HT1080 (cell line): ENCODE measurements at regions not wholly inside any gene's neighbourhood (a gene's known extent, or its start where the extent isn't known, plus 50 kb on each side); places are given as distances from the start of the nearest gene placed in this dataset.
"Not testable (repeated sequence)": the region's sequence is repeated elsewhere in the genome, so short reads cannot be mapped to it uniquely, and the experiment has no call there.

Experiments
- DNase-seq: peaks from one replicate; pipeline ENCODE4 v3.0.0-alpha.2; 2015; ENCODE audit warnings: low read depth

DNA sequence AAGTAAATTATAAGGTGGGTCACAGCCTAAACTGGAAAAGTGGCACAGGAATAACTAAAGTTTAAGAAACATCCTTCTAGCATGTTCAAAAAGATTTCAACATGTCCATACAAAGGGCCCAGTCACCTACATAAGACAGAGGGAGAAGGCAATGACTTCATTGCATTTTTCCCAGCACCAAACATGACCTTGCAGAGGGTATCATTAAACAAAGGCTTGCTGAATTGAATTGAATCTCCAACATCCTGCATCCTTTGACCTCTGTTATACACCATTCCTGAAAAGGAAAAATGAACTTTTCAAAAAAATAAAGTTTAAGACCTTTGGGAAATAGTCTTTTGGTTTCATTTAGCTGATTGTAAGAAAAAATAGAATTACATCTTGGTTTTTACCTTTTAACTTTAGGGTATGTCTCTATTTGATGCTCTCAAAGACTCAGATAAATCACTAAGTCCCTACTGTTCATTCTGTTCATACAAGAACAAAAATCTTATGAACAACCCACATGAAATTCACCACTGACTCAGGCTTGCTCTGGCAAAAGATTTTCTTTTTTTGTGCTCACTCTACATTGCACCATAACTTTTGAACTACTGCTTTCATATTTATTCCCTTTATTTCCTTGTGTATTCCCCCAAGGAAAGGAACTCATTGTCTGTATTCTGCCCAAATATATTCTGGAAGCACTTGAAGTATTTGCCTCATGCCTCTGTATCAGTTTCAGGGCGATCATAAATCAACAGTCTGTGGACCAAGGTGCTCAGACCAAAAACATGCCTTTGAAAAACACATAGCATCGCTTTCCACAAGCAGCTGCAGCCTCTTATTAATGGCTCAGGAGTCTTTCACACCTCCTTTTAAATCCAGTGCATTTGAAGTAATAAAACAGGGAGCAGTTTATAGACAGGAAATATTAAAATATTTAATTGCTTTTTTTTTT lies 121.7 kb downstream of the DUSP6 start:
- no peak for DNase-seq

DNA sequence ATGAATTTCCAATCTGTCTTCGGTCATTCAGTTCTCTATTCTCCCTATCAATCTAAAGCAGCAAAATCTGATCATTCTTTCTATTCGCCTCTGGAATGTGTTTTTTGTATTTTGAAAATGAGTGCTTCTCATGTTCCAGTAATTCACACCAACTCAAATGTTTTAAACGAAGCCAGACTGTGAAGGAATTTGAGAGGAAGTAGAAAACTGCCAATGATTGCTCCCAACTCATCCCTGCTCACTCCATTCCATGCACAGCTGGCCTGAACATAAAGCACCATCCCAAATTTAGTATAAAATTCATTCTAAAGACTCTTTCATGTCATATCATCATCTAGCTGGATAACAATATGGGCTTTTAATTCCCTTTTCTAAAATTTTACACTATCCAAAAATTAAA lies 123.8 kb downstream of the DUSP6 start:
- no peak for DNase-seq

DNA sequence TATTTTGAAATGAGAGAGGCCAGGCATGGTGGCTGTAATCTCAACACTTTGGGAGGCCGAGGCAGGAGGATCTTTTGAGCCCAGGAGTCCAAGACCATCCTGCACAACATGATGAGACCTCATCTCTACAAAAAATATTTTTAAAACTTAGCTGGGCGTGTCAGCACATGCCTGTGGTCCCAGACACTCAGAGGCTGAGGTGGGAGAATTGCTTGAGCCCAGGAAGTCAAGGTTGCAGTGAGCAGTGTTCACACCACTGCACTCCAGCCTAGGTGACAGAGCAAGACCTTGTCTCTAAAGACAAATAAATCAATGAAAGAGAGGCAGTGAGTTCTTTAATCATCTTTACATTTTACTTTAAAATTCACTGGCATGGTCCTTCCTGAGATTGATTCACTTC lies 124.5 kb downstream of the DUSP6 start:
- no peak for DNase-seq

DNA sequence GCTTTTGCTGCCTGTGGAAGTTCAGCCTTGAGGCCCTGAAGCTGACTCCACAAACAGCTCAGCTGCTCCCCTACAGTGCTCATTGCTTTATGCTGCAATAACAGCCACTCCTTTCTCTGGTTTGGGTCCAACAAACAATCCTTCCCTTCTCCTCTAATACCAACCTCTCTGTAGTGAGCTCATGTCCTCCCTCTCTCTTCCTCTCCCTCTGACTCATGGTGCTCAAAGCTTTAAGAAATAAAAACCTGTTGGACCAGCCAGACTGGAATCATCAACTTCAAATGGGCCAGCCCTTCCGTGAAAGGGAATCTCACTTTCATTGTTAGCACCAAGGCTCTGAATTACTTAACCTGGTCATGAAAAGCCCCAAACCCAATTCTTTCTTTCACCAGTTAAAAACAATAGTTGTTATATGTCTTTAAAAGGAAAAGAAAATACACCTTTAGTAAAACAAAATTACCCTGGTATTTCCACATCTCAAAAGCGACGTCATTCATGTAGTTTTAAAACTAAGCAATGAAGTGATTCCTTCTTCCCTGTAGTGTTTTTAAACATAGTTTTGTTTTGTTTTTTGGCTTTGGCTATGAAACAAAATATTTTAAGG lies 126.4 kb downstream of the DUSP6 start:
- DNase-seq, result peak; percentile 97

DNA sequence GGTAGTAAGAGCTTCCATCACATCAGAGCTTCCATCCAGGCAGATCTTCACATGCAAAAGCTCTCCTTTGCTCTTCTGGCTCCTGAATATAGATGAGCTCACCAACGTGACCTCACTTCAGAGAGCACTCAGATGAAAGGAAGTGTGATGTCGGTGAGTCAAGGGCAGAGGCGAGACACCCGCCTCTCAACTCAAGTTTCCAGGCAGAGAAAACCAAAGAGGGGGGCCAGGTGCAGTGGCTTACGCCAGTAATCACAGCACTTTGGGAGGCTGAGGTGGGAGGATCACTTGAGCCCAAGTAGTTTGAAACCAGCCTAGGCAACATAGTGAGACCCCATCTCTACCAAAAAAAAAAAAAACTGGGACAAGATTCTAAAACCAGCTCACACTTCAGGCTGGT lies 126.9 kb downstream of the DUSP6 start:
- peak; percentile 96 for DNase-seq

DNA sequence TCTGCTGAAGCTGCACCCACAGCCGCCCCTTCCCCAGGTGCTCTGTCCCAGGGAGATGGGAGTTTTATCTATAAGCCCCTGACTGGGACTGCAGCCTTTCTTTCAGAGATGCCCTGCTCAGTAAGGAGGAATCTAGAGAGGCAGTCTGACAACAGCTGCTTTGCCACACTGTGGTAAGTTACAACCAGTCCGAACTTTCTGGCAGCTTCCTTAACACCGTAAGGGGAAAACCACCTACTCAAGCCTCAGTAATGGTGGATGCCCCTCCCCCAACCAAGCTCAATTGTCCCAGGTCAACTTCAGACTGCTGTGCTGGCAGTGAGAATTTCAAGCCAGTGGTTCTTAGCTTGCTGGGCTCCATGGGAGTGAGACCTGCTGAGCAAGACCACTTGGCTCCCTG lies 129.7 kb downstream of the DUSP6 start:
- not testable (repeated sequence) for DNase-seq

DNA sequence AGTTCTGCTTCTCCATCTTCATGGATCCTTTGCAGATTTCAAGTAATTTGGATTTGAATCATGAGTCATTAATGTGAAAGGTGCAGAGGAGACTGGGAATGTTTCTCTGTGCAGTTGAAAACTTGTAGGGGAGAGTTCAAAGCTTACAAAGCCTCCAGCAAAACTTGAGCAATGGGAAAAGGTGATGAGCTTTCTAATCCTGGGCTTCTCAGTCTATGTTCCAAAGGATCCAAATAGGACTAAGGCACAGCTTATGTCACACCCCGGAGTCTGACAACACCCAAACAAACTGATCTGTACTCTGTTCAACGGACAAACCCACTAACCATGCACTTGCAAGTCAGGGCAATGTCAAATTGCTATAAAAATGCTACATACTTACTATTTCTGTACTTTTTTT lies 134.8 kb downstream of the DUSP6 start:
- DNase-seq, result no peak

DNA sequence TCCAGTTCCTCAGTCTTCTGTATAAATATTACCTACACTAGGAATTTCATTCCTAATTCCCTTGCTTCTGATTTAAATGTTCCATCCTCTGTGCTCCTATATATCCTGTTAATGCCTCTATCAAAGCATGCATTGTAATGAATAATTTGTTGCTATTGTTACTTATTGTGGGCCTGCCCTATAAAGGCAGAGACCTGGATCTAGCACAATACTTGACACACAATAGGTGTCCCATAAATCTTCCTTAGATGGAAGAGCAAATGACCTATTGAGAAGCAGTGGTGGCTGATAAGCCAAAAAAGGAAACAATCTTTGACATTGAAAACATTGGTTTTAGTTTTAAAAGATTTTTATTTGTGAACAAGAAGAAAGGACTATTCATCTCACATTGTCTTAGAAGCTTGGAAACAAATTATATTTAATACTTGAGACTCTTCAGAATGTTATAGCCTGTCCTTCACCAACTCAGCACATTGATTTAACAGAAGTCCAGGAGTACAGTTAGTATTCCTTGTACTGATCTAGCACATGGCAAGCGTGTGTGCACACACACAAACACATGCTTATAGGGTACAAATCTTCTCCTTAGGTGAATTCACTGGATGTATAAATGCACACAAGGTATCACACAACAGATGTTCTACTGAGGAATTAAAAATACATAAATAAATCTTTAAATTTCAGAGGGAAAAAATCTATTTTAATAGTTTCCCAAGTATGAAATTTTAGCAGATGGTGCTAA lies 135.9 kb downstream of the DUSP6 start:
- DNase-seq, result no peak

DNA sequence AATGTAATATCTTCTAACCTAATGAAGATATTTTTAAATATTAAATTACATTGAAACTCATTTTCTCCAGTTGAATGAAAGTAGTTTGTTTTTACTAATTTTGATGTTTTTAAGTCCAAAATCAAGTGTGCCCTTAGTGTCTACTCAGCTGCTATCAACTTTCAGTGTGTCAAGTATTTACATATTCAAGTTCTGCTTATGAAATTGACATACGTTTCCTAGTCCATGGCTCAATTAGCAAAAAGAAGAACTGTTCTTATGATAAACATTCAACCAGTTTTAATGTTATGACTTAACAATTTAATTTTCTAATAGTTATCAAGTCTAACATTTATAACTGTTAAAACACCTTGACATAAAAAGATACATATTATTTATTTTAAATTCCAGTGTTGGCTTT lies 137.1 kb downstream of the DUSP6 start:
- DNase-seq, result no peak

DNA sequence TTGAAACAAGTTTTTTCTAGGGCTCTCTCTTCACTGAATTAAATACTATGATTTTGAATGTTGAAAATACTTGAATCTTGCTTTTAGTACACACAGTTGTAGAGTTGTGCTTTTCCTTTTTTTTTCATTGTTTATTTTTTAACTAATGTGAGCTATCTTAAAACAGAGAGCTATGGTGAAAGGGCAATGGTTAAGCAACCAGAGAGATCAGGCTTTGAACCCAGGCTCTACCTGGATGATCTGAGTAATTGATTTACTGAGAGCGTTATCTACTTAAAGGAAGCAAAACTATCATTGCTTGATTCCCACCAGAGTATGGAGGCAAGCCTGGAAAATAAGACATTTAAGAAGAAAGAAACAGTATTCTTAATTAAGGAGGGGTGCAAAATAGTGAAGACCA lies 138.6 kb downstream of the DUSP6 start:
- no peak for DNase-seq

DNA sequence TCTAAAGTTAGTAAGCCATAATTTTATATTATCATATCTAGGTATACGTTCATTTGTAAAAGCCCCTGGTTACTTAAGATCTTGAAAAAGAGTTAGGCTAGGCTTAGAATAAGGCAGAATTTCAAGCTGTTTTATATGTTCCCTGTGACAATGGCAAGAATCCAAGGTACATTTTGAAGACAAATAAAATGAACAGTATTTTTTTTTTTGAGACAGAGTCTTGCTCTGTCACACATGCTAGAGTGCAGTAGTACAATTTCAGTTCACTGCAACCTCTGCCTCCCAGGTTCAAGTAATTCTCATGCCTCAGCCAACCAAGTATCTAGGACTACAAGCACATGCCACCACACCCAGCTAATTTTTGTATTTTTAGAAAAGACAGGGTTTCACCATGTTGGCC lies 139.2 kb downstream of the DUSP6 start:
- no peak for DNase-seq

DNA sequence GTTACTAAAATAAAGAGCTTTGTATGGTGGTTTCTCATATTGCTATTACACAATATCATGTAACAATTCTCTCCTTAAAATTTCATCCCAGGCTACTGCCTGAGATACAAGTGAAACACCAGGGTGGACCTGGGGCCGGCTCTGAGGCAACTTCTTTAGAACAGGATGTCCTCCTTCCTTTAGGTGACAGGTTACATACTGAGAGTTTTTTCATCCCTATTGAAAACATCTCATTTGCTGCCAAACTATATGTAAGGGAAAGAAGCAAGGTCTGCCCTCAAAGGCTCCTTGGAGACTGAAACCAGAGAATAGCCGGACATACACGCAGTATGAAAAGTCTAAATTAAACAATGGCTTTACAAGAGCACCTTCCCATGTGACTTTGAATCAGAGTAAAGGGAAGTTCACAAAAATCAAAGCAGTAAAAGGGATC lies 139.9 kb downstream of the DUSP6 start:
- DNase-seq, result no peak

DNA sequence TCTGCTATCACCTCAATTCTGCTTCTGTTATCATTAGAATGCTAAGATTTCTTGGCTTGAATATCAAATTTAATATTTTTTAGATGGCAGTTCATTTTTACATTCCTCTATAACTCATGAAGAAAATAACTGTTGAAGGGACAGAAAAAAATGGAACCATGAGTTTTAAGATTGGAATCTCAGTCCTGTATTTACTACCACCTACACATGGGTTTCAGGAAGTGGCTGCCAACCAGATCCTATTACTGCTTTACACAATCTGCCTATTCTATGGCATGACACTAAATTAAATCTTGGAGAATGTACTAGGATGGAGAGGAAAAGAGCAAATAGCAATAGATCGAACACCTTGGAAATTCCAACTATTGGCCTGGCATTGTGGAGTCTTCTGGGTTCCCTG lies 140.8 kb downstream of the DUSP6 start:
- peak; percentile 36 for DNase-seq

DNA sequence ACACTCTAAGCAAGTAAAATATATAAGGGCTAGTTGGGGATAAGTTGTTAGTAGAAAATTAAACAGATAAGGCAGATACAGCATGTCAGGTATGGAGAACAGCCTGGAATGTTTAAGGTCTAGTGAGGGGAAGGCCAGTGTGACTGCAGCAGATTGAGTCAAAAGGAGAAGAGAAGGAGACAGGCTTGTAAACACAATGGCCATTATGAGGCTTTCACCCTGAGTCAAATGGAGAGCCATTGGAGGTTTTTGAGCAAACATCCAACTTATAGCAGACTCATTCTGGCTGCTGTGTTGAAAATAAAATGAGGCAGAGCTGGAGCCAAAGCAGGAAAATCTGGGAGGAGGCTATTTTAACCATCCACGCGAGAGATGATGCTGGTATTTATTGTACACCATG lies 142.0 kb downstream of the DUSP6 start:
- no peak for DNase-seq

DNA sequence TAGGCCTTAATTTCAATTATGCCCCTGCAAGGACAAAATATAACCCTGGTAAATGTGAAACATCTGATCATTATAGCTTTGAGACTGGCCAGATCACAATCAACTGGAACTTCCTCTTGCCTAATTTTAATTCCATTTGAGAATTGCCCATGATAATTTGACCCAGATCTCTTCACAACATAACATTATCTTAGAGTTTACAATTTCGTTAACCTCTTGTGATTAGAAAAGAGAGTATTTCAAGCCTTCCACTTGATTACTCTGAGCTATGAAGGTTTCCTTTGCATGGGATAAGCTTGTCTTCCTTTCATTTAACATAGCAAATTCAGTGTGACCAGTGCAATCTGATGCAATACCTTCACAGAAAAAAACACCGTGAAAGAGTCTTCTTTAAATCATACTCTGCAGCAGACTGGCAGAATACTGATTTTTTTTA lies 143.6 kb downstream of the DUSP6 start:
- DNase-seq, result no peak

DNA sequence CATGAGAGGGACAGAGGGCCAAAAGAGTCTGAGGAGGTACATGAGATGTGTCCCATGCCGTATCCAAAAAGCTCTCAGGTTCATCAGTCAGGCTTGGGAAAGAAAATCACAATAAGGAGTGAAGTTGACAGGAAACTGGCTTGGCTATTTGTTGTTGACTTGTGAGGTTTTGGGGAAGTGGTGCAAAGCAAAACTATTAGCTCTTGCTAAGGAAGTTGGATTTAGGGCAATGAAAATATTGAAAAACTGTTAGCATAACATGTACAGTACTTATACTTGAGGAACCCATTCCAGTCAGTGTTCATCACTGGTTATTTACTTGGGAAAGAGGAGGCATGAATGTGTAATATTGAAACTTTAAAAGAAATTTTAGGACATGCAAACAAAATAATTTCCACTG lies 145.9 kb downstream of the DUSP6 start:
- no peak for DNase-seq

DNA sequence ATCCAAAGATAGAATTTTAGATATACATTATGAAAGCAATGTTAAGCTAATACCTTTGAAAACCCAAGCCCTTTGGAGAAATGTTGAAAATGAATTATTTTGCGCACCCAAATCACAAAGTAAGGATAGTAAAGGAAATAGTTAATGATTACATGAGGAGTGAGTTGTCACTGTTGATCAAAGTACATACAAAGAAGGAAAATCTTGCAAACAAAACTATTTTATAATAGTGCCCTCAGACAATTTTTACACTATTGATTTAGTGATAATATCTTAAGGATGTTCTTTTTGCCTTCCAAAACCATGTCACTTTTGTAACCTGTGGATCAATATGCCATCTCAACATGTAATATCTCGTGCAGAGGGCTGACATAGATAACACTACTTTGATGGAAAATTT lies 146.8 kb downstream of the DUSP6 start:
- DNase-seq, result no peak

DNA sequence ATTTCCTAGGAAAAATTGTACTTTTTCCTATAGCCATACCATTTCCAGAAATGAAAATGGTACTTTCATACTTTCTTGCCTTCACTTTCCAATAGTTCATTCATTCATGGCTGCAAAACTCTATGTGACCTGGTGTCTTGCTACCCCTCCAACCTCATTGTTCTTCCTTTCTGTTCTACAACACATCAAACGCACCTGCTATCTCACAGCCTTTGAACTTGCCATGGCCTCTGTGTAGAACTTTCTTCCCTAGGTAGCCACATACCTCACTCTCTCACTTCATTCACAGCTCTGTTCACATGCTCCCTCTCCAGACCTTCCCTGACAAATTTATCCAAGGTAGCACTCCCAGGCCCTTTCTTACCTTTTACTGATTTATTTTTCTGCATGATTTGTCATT lies 149.2 kb downstream of the DUSP6 start:
- no peak for DNase-seq

DNA sequence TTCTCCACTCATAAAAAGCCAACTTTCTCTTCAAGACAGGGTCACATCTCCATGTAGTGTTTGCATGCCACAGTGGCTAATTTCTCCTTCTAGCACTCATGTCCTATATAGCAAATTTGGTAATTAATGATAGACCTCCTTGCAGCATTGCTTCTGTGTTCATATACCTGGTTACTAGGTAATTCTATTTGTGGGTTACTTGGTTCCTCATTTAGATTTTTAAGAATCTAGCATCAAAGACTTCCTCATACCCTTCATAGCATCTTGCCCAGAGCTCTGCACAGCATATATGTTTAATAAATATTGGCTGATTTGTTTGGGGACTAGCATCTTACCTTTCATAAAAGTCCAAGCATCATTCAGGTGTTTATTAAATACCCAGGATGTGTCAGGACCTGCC lies 152.1 kb downstream of the DUSP6 start:
- DNase-seq, result no peak

DNA sequence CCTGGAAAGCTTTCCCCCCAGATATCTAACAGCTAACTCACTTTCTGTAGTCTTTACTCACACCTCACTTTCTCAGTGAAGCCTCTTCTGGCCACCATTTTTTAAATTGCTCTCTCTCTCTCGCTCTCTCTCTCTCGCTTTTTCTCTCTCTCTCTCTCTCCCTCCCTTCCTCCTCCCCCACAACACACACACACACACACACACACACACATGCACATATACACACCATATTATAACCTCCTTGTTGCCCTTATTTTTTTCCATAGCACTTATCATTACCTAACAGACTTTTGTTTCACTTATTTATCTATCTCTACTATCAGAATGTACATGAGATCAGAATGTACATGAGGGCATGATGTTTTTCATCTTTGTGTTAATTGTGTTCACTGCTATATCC lies 156.8 kb downstream of the DUSP6 start:
- DNase-seq, result no peak

DNA sequence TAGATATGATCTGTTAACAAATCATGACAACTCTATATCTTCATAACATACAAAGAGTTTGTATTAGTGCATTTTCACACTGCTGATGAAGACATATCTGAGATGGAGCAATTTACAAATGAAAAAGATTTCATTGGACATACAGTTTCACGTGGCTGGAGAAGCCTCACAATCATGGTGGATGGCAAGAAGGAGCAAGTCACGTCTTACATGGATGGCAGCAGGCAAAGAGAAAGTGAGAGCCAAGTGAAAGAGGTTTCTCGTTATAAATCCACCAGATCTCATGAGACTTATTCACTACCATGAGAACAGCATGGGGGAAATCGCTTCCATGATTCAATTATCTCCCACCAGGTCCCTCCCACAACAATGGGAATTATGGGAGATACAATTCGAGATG lies 157.6 kb downstream of the DUSP6 start:
- DNase-seq, result no peak

DNA sequence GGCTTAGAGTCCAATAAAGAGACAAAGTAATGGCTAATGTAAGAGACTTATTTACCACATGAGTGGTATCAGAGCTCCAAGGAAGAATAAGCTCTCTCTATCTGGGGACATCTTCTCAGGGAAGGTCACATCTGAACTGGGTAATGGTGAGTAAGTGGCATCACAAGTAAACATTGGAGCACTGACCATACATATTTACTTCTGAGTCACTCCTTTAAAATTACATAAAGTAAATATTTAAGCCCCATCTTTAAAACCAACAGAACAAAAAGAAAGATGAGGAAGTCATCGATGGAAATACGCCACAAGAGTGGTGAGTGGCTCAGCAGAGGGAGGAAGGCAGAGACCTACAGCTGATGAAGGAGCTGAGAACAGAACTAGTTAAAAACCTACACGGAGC lies 159.9 kb downstream of the DUSP6 start:
- no peak for DNase-seq
